Esophagus squamous epithelium (tissue), 5 donors: ENCODE measurements at regions not wholly inside any gene's neighbourhood (a gene's known extent, or its start where the extent isn't known, plus 50 kb on each side); places are given as distances from the start of the nearest gene placed in this dataset.

Experiments
- DNase-seq: peaks from one replicate; lab custom pipeline; 2025; lab: John Stamatoyannopoulos, UW
- H3K27ac ChIP-seq, 4 donors: fragments of 200-600 bp; sonication (generic); one replicate each; pipeline ENCODE4 v1.5.1; 2016 to 2019; ENCODE audit warnings: mild to moderate bottlenecking in 1 of 4
- H3K27me3 ChIP-seq, 4 donors: fragments of 200-600 bp; sonication (generic); 1 replicate in 3 of 4; 2 replicates in 1 of 4; pipeline versions ENCODE4 v1.5.1 to v1.6.0; 2017 to 2021; ENCODE audit warnings: antibody characterized with exemption in 1 of 4
- H3K36me3 ChIP-seq, 3 donors: fragments of 200-600 bp; sonication (generic); one replicate each; pipeline ENCODE4 v1.5.1; 2016 to 2019
- H3K4me1 ChIP-seq, 3 donors: fragments of 200-600 bp; sonication (generic); one replicate each; pipeline ENCODE4 v1.5.1; 2017 to 2019
- H3K4me3 ChIP-seq, 4 donors: fragments of 200-600 bp; sonication (generic); 1 replicate in 3 of 4; 2 replicates in 1 of 4; pipeline ENCODE4 v1.5.1; 2016 to 2019; ENCODE audit warnings: mild to moderate bottlenecking in 2 of 4, moderate library complexity in 1 of 4
- H3K9me3 ChIP-seq, 3 donors: fragments of 200-600 bp; sonication (generic); one replicate each; pipeline ENCODE4 v1.5.1; 2016 to 2019
- CTCF ChIP-seq, 6 experiments: fragments of 450-650 bp in 4 of 6; fragments of 200-600 bp in 2 of 6; sonication (generic) in 2 of 6; IDR thresholded peaks; one replicate each; pipeline ENCODE4 v1.5.1; 2016 to 2019; ENCODE audit warnings: antibody characterized with exemption in 6 of 6, mild to moderate bottlenecking in 4 of 6, moderate library complexity in 4 of 6
- POLR2A ChIP-seq, 4 donors: fragments of 450-650 bp; IDR thresholded peaks; one replicate each; pipeline ENCODE4 v1.6.1; 2017; ENCODE audit warnings: antibody characterized with exemption in 4 of 4, mild to moderate bottlenecking in 4 of 4, moderate library complexity in 3 of 4
- WGBS, 2 donors: methylation state at CpG; one replicate each; pipeline ENCODE4 v1.1.5; 2018; 5-methylcytosine and 5-hydroxymethylcytosine counted together
- intact Hi-C: fragments of 100-400 bp; cut with DNase I; formaldehyde crosslinking; loops from one replicate; pipeline ENCODE4 v1.15.0; 2022
- donor health status: DM: yes; HTN: yes; CAD: no.

GRCh38 chr2:128661311-128661710 is 342.6 kb upstream of the HS6ST1 start:
- TF ChIP-seq CTCF (IDR thresholded peaks at IDR 0.05) (no peak), POLR2A (IDR thresholded peaks at IDR 0.05) (no peak)
- H3K36me3 ChIP-seq, result no peaks in the 10 kb centered on the region
- 73 to 77% methylated on average over 3 to 4 of the region's 5 CpGs for WGBS, 2 donors
- H3K9me3 ChIP-seq, result no peaks in the 10 kb centered on the region
- H3K4me1 ChIP-seq, result no peaks in the 10 kb centered on the region
- intact Hi-C loops, result no loop called here
- no peak overlapping the region for H3K27ac ChIP-seq
- peaks cover 0 to 5% (median 0%) of the 10 kb centered on the region in 4 donors for H3K27me3 ChIP-seq
- DNase-seq, result no peak
- H3K4me3 ChIP-seq, result no peak overlapping the region

- H3K36me3 ChIP-seq, result no peaks in the 10 kb centered on the region
- H3K27ac ChIP-seq, result no peak overlapping the region
- H3K9me3 ChIP-seq, result no peaks in the 10 kb centered on the region
- TF ChIP-seq POLR2A (IDR thresholded peaks at IDR 0.05), result no peak
- TF ChIP-seq CTCF (IDR thresholded peaks at IDR 0.05), result no peak
- DNase-seq, result no peak
- 41 to 61% methylated on average over 8 of the region's 8 CpGs for WGBS, 2 donors
- H3K27me3 ChIP-seq, result peaks cover 0 to 5% (median 0%) of the 10 kb centered on the region in 4 donors
- no peaks in the 10 kb centered on the region for H3K4me1 ChIP-seq
- intact Hi-C loops, result no loop called here
- H3K4me3 ChIP-seq, result no peak overlapping the region
Measured at GRCh38 chr2:128662051-128662471, 343.4 kb upstream of the HS6ST1 start.

GRCh38 chr2:128663371-128664050 is 344.8 kb upstream of the HS6ST1 start:
- no peak for DNase-seq
- Histone ChIP-seq H3K27me3 (peaks cover 0 to 5% (median 0%) of the 10 kb centered on the region in 4 donors), H3K9me3 (no peaks in the 10 kb centered on the region), H3K36me3 (no peaks in the 10 kb centered on the region), H3K4me1 (no peaks in the 10 kb centered on the region), H3K27ac (no peak overlapping the region), H3K4me3 (no peak overlapping the region)
- no peak for TF ChIP-seq POLR2A (IDR thresholded peaks at IDR 0.05)
- TF ChIP-seq CTCF (IDR thresholded peaks at IDR 0.05), result no peak
- 78 to 86% methylated on average over 12 of the region's 12 CpGs for WGBS, 2 donors
- intact Hi-C loops, result no loop called here

GRCh38 chr2:128664499-128664971 is 345.9 kb upstream of the HS6ST1 start:
- DNase-seq, result no peak
- Histone ChIP-seq H3K27me3 (peaks cover 0 to 5% (median 0%) of the 10 kb centered on the region in 4 donors), H3K9me3 (no peaks in the 10 kb centered on the region), H3K27ac (no peak overlapping the region), H3K4me3 (no peak overlapping the region), H3K36me3 (no peaks in the 10 kb centered on the region), H3K4me1 (no peaks in the 10 kb centered on the region)
- intact Hi-C loops, result no loop called here
- no peak for TF ChIP-seq POLR2A (IDR thresholded peaks at IDR 0.05)
- TF ChIP-seq CTCF (IDR thresholded peaks at IDR 0.05), result no peak
- WGBS, 2 donors, result 71 to 75% methylated on average over 1 of the region's 4 CpGs

GRCh38 chr2:128665113-128665512 is 346.4 kb upstream of the HS6ST1 start:
- no peaks in the 10 kb centered on the region for H3K36me3 ChIP-seq
- H3K9me3 ChIP-seq, result no peaks in the 10 kb centered on the region
- no peak overlapping the region for H3K4me3 ChIP-seq
- no peaks in the 10 kb centered on the region for H3K4me1 ChIP-seq
- intact Hi-C loops, result no loop called here
- no peak for DNase-seq
- H3K27me3 ChIP-seq, result peaks cover 0 to 5% (median 0%) of the 10 kb centered on the region in 4 donors
- 72% methylated on average over 2 of the region's 4 CpGs; no CpG with 5 or more reads in 1 of the 2 donors for WGBS, 2 donors
- no peak for TF ChIP-seq POLR2A (IDR thresholded peaks at IDR 0.05)
- TF ChIP-seq CTCF (IDR thresholded peaks at IDR 0.05), result no peak
- no peak overlapping the region for H3K27ac ChIP-seq
